HG03342 (cell line): ENCODE measurements at regions not wholly inside any gene's neighbourhood (a gene's known extent, or its start where the extent isn't known, plus 50 kb on each side); places are given as distances from the start of the nearest gene placed in this dataset.
A peak's percentile ranks its signal among the peaks of the same experiment; 100 is the strongest.

Experiments
- ATAC-seq: cut with Tn5 transposase; IDR thresholded peaks from one replicate; pipeline ENCODE4 v1.9.1; 2021; ENCODE audit warnings: mild to moderate bottlenecking, moderate library complexity; ENCODE audit not compliant: unreplicated experiment

DNA sequence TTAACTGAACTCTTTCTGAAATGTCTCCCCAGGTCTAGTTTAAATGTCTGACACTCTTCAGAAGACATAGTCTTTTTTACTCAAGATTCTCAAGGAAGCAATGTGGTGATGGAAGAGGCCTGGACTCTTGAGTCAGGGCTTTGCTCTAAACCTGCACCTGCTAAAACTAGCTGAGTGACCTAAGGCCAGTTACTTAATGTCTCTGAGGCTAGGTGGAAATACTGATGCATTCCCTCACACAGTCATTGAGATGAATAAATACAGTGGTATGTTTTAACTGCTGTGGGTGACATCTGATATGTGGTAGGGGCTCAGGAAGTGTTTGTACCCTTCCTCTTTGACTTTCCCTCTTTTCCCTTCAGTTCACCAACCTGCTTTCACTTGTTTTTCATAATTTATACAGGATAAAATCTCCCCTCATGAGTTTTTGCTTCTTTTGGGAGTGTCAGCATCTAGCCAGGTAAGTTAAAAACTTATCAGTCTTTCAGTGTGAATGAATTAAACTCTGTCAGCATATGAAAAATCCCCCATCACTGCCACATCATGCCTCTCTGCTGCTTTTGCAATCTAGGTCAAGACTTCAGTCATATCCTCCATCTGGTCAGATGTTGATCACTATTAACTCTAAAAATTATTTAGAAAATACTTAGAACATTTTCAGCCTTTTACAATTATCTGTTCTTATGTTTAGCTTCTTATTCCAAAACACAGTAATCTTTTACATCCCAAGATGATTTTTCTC is 178.7 kb upstream of the TNFAIP3 start:
- no peak for ATAC-seq

DNA sequence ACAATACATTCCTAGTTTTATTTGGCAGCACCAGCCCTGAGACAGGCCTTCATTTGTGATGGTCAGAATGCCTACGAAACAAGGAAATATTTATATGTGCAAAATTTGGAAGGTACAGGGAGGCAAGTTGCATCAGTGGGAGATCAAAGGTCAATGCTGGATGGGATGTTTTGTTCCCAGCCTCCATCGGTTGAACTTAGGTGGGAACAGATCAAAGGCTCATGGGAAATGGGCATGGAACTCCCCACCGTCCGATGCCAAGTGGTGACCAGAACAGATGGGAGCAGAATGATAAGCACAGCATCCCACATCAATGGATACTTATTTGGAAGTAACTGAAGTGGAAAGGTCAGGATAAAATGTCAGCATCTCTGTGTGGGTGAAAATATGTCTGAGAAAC is 177.7 kb upstream of the TNFAIP3 start:
- ATAC-seq: no peak

DNA sequence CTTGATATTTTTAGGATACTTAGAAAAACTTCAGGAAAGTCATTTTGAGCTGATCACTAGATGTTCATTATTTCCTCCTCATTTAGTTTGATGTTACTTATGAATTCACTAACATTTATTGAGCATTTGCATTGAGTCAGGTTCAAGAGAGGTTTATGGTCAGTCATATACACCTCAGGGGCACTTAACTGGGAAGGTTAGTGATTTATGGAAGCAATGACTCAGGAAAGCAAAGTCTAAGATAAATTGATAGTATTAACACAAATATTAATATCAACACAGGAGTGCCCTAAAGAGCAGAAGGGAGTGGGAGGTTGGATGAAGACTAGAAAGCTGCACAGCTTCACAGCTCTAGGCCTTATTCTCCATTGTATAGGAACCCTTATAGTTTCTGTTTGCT is 177.0 kb upstream of the TNFAIP3 start:
- no peak for ATAC-seq

DNA sequence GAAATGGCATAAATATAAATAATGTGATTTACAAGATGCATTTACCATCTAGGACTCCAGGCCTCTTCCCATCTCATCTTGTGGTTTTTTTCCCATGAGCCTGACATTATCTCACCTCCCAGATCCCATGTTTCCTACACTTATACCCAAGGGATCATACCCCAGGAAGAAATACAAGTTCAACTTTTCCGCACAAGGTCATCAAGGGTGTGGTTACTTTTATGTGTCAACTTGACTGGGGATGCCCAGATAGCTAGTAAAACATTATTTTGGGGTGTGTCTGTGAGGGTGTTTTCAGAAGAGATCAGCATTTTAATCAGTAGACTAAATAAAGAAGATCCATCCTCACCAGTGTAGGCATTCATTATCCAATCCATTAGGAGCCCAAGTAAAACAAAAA is 176.3 kb upstream of the TNFAIP3 start:
- ATAC-seq: no peak

DNA sequence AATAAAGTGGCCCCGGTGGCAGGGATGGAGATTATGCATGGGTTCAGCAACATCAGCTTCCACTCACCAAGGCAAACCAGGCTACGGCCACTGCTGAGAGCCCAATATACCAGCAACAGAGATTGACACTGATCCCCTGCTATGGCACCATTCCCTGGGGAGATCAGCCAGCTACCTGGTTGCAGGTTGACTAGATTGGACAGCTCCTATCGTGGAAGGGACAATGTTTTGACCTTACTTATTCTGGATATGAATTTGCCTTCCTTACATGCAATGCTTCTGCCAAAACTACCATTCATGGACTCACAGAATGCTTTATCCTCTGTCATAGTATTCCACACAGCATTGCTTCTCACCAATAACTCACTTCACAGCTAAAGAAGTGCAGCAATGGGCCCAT is 174.8 kb upstream of the TNFAIP3 start:
- no peak for ATAC-seq

DNA sequence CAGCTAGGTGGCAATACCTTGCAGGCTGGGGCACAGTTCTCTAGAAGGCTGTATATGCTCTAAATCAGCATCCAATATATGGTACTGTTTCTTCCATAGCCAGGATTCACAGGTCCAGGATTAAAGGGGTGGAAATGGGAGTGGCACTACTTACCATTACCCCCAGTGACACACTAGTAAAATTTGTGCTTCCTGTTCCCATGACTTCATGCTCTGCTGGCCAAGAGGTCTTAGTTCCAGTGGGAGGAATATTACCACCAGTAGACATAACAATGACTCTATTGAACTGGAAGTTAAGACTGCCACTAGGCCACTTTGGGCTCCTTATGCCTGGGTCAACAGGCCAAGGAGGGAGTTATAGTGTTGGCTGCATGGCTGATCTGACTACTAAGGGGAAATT is 174.3 kb upstream of the TNFAIP3 start:
- no peak for ATAC-seq

DNA sequence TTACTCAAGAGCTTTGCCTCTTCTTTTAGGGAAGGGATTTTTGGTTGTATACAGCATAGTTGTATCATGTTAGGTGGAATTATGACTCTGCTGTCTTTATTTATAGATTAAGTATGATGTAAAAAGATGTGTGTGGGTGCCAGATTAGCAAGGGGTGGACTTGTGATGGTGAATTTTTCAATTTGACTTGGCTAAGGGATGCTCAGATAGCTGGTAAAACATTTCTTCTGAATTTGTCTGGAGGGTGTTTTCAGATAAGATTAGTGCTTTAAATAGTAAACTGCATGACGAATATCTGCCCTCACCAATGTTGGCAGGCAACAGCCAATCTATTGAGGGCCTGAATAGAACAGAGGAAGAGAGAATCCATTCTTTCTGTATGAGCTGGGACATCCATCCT is 173.3 kb upstream of the TNFAIP3 start:
- ATAC-seq: no peak

DNA sequence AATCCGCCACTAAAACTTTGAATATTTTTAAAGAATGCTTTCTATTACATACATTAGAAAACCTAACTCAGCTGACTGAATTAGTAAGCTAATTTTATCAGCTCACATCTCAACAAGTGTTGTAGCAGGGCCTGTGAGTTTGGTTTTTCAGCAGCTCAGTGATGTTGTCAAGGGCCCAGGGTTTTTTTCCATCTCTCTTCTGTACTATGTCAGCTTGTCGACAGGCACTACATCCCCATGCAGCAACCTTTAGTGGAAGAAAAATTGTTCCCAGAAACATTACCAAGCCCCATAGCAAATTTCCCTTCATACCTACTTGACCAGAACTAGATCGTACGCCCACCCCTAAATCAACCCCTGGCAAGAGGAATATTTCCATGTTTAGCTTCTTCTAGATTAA is 170.3 kb upstream of the TNFAIP3 start:
- ATAC-seq: no peak

DNA sequence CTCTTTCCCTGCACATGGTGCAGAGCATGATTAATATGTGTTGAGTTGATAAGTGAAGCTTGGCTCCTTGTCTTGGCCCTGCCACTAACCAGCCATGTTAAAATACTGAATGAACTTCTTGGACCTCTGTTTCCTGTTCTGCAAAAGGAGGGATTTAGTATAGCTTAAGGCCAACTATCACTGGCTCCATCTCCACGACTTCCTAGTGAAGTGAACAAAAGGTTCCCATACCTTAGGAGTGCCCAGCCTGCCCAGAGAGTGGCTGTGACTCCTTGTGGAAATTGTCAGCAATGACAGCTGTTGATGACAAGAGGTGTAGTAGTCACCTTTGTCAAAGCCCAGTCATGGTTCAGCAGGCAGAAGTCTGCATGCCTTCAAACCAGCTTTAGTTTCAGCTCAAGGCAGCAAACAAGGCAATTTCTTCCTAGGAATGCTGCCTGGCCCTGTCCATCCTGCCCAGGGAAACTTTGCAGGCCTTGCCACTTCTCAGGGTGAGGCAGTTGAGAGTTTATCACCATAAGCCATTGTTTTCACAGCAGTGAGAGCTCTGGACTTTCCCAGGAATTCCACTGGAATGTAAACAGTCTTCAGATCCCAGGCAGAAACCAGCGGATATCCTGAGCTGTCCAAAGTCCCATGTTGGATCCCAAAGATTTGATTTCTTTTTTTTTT is 169.7 kb upstream of the TNFAIP3 start:
- peak; percentile 75 for ATAC-seq

DNA sequence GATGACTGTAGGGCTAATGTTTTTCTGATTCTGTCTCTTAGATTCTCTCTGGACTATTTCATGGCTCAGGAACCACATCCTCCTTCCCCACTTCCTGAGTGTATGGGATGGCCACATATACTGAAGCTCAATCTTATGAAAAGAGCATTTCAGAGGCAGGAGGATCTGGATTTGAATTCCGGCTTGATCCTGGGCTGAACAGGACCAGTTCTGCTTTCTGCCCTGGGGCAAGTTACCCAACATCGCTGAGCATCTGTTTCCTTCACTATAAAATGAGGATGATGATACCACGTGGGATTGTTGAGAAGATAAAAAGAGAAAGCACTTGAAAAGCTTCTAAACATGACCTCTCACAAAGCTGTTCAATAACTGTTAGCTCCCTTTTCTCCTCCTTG is 168.4 kb upstream of the TNFAIP3 start:
- ATAC-seq: no peak

DNA sequence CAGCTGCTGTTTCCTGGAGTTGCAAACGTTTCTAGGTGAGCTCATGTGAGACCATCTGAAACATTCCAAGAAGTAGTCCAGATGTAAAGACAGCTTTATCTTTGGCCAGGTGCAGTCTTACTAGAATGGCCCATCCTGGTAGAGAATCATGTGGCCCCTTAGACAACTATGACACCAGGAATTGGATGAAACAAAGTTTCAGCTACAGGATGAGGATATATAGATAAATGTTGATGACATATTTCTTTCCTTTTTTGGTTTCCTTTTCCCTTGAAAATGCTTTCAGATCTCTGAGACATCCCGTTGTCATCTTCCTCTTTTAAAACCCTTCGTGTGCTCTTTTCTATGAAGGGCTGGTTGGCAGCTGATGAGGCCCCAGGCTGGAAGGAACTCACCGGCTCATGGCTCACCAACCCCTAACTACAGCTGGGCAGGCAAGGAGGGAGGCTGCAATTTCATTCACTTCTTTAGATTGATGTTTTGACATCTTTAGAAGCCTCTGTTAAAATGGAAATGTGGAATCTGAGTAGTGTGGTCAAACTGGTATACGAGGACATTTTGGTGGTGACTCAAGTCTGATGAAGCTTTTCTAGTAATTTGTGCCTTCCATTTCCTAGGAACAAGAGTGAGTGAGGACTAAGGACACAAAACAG is 167.9 kb upstream of the TNFAIP3 start:
- no peak for ATAC-seq

DNA sequence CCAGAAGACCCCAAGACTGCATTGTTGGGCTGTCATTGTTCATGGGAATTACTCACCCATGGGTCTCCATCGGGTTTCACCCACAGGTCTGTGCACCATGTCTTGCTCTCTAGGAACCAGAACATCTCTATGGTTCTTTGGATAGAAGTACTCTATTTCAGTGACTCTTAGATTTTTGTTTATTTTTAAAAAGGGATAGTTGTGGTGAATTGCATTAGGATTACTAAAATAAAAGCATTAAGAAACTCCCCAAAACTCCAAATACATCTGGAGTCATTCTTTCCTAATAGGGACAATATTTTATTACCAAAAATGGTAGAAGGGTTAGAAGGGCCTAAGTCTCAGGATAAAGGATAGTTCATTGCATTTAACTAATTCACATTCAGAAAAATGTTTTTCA is 166.9 kb upstream of the TNFAIP3 start:
- no peak for ATAC-seq

DNA sequence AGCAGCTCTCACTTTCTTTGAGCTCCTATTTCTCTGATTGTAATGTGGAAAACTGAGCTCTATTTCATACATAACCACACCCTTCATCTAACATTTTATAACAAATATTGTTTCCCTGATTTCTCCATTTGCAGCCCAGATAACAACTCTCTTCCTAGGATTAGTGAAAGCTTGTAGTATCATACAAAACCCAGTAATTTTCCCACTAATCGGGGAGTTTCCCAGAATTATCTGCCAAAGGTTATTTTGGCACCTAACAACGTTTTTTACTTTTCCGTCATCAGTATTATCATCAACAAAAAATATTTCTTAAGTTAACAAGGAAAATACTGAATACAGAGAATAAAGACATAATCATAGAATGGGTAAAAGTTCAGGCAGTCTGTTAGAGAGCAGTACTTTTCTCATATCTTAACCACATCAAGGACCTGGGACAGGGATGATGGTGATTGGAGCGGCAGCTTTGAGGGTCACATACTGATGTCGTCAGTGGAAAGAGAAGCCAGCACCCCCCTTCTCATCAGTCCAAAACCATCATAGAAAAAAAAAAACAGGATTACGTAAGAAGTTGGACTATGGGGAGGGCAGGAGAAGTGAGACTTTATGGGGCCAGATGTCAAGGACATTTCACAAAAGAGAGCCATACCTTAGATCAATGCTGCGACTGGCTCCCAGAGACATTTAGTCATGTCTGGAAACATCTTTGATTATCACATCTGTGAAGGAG is 166.1 kb upstream of the TNFAIP3 start:
- no peak for ATAC-seq

DNA sequence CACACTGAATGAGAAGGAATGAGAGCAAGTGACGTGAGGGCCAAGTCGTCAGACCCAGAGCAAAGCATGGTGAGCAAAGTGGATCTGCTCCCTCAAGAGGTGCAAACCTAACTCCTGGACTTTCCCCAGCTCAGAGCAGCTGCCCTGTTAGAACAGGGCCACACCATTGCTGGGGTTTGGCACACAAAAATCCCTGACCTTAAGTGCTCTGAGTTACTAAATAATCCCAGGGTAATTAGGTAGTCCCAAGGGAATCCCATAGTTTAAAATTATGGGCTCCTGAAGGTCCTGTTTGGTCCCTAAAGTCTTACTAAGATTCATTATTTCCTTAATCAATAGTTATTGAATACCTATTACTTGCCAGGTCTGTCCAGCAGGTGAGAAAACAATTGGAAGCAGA is 165.1 kb upstream of the TNFAIP3 start:
- ATAC-seq: no peak

DNA sequence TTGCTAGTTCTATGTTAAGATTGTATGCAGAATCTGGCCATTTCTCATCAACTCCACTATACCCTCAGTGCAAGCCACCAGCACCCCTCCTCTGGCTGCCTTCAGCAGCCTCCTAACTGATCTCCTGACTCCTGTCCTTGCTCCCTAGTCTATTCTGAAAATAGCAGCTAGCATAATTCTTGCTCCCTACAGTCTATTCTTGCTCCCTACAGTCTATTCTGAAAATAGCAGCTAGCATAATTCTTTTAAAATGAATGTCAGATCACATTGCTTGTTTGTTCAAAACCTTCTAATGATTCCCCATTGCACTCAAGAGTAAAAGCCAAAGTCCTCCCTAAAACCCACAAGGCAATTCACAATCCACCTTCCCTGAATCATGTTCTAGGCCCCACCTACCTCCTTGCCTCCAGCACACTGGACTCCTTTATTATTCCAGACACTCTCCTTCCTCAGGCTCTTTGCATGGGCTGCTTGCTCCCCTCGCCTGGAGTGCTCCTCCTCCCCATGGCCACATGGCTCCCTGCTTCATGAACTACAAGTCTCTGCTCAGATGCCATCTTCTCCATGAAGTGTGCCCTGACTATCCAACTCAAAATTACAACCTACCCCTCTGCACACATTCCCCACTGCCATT is 164.2 kb upstream of the TNFAIP3 start:
- ATAC-seq: no peak

DNA sequence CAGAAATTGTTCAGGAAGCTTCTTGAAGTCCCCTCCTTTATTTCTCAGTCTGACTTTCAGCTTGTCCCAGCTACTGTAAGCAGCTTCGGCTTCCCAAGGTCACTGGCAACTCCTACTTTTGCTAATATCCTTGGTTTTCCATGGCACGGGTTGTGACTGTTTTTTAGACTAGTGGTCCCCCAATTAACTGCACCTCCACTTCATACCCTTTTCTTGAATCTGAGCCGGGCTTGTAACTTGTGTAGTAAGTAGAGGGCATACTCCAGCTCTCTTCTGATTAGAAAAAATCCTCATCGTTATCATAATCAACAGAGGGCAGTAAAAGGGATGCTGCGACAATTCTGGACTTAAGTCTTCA is 162.3 kb upstream of the TNFAIP3 start:
- no peak for ATAC-seq

DNA sequence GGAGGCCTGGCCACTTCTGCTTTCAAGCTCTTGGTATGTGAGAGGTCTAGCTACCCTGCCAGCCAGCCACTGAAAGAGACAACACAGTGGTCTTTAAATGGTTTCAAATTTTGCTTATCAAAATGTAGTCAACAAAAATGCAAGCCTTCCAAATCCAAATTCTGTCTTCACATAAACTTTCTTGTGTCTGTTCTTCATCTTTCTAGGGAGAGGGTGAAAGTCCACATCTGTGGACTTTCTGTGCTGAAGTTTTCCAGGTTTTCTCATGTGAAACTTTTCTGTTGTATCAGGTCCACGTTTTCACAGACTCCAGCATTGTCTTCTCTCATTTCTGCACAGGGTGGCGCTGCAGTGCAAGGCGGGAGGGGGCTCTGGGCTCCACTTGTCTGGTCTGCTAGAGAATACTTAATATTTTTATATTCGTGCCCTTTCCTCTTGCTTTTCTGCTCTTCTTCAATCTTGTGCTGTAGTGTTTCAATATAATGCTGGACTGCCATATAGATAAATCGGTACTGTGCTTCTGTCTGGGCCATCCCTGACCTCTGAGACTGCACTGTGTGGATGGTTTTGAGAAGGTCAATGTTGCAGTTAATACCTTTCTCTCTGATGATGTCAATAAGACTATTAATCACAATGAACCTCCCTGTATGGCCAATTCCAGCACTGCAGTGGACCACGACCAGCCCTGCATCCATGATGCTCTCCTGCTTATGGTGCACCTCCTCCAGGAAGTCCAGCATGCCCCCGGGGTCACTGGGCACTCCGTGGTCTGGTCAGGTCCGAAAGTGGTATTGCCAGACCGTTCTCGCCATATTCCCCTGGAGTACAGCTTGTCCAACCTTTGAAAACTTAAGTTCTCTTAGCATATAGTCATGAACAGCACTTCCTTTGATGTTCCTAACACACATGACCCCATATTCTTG is 161.6 kb upstream of the TNFAIP3 start:
- peak; percentile 34 for ATAC-seq

DNA sequence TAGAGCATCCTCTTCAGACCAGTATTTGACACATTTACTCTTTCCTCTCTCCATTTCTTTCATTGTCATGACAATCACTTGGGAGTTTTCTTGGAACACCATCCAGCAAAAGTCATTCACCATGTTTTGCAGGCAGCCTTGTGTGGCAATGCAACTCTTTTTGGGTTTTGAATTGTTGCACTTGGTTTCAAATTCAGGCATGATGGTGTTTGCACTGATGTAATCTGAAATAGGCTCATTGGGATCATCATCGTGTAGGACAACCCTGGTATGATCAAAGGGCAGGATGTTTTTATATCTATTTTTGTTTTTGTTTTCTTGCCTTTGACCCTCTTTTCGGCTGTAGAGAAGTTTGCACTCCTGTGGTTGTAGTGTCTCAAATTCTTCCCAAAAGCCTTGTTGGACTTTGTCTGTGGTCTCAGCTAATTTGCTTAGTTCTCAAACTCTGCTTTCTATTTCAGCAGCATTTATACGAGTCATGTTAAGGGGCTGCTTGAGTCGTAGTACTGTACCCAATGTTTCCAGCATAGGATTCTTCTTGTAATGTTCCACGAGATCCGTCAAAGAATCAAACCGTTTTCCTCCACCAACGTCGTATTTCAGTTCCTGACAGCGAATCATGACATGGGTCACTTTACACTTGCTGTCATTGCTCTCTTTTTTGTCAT is 160.8 kb upstream of the TNFAIP3 start:
- no peak for ATAC-seq

DNA sequence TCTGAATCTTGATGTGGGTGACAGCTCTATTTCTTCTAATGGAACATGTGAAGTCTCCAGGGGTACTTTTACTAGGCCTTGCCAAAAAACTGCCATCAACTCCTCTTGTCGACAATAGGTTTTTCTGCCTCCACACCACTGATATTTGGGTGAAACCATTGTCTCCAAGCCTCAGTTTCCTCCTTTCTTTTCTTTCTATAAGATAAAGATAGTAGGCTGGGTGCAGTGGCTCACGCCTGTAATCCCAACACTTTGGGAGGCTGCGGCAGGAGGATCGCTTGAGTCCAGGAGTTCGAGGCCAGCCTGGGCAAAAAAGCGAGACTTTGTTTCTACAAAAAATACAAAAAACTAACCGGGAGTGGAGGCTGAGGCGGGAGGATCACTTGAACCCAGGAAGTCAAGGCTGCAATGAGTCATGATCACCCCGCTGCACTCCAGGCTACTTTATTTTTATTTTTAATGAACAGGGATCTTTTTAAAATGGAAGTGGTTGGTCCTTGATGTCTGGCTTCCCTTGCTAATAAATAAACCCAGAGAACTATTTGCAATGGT is 159.9 kb upstream of the TNFAIP3 start:
- ATAC-seq: no peak
